Ectodermal cell (in vitro differentiated cells): ENCODE measurements at regions not wholly inside any gene's neighbourhood (a gene's known extent, or its start where the extent isn't known, plus 50 kb on each side); places are given as distances from the start of the nearest gene placed in this dataset.
"Not testable (repeated sequence)": the region's sequence is repeated elsewhere in the genome, so short reads cannot be mapped to it uniquely, and the experiment has no call there.

Experiments used
- H3K27ac ChIP-seq: 2 replicates; pipeline ENCODE4 v1.7.0; 2013; ENCODE audit warnings: mild to moderate bottlenecking, low read depth, low read length; ENCODE audit not compliant: insufficient read depth, poor library complexity, severe bottlenecking
- H3K27me3 ChIP-seq: 2 replicates; pipeline ENCODE4 v1.7.0; 2013; ENCODE audit warnings: mild to moderate bottlenecking, low read length; ENCODE audit not compliant: insufficient read depth, control insufficient read depth, poor library complexity, severe bottlenecking
- H3K36me3 ChIP-seq: one replicate; pipeline ENCODE4 v1.7.0; 2013; ENCODE audit warnings: low read length; ENCODE audit not compliant: control insufficient read depth, insufficient read depth
- H3K4me1 ChIP-seq: one replicate; pipeline ENCODE4 v1.7.0; 2013; ENCODE audit warnings: low read length; ENCODE audit not compliant: control insufficient read depth, insufficient read depth
- H3K4me3 ChIP-seq: 2 replicates; pipeline ENCODE4 v1.7.0; 2013; ENCODE audit warnings: low read depth, low read length, control low read depth; ENCODE audit not compliant: insufficient read depth
- H3K9me3 ChIP-seq: 2 replicates; pipeline ENCODE4 v1.7.0; 2013; ENCODE audit warnings: mild to moderate bottlenecking, low read length, moderate library complexity; ENCODE audit not compliant: control insufficient read depth
- WGBS, 2 experiments: methylation state at CpG; one replicate each; pipeline ENCODE4 v1.1.7; 2013; ENCODE audit warnings: missing lambda C conversion rate in 2 of 2; 5-methylcytosine and 5-hydroxymethylcytosine counted together

GRCh38 chr7:65800191-65800590 lies 72.7 kb upstream of the VKORC1L1 start:
- H3K4me3 ChIP-seq, result not testable (repeated sequence)

GRCh38 chr7:65800890-65801341 lies 72.0 kb upstream of the VKORC1L1 start:
- WGBS, 2 experiments, result 90 to 92% methylated on average over 6 of the region's 6 CpGs
- H3K27ac ChIP-seq, result no peak overlapping the region
- no peak overlapping the region for H3K4me3 ChIP-seq

More at GRCh38 chr7:65800191-65800590, 72.7 kb upstream of the VKORC1L1 start:
- H3K27me3 ChIP-seq, H3K27ac ChIP-seq, H3K9me3 ChIP-seq, H3K4me1 ChIP-seq, H3K36me3 ChIP-seq: not testable (repeated sequence)
- 82 to 86% methylated on average over 4 of the region's 4 CpGs for WGBS, 2 experiments

GRCh38 chr7:65804887-65805286 lies 68.0 kb upstream of the VKORC1L1 start:
- H3K36me3 ChIP-seq, result no peaks in the 10 kb centered on the region
- H3K27me3 ChIP-seq, result no peaks in the 10 kb centered on the region
- no peaks in the 10 kb centered on the region for H3K9me3 ChIP-seq
- no peak overlapping the region for H3K27ac ChIP-seq
- WGBS, 2 experiments, result 91 to 95% methylated on average over 4 of the region's 4 CpGs
- H3K4me1 ChIP-seq, result no peaks in the 10 kb centered on the region
- no peak overlapping the region for H3K4me3 ChIP-seq

More at GRCh38 chr7:65800890-65801341, 72.0 kb upstream of the VKORC1L1 start:
- no peaks in the 10 kb centered on the region for H3K36me3 ChIP-seq
- H3K27me3 ChIP-seq, result no peaks in the 10 kb centered on the region
- H3K9me3 ChIP-seq, result no peaks in the 10 kb centered on the region
- no peaks in the 10 kb centered on the region for H3K4me1 ChIP-seq

GRCh38 chr7:65807067-65807466 lies 65.8 kb upstream of the VKORC1L1 start:
- not testable (repeated sequence) for H3K4me1 ChIP-seq, H3K27me3 ChIP-seq, H3K4me3 ChIP-seq, H3K9me3 ChIP-seq, H3K27ac ChIP-seq, H3K36me3 ChIP-seq
- WGBS, 2 experiments, result 86% methylated on average over 5 of the region's 5 CpGs

- Histone ChIP-seq H3K27ac (no peak overlapping the region), H3K4me3 (no peak overlapping the region), H3K4me1 (no peaks in the 10 kb centered on the region), H3K27me3 (no peaks in the 10 kb centered on the region), H3K9me3 (no peaks in the 10 kb centered on the region), H3K36me3 (no peaks in the 10 kb centered on the region)
- WGBS, 2 experiments, result 87 to 89% methylated on average over 6 of the region's 6 CpGs
These were observed 63.5 kb upstream of the VKORC1L1 start for GRCh38 chr7:65809259-65809981.

GRCh38 chr7:65809982-65810288 lies 62.9 kb upstream of the VKORC1L1 start:
- Histone ChIP-seq H3K36me3 (no peaks in the 10 kb centered on the region), H3K4me1 (no peaks in the 10 kb centered on the region), H3K9me3 (no peaks in the 10 kb centered on the region), H3K27me3 (no peaks in the 10 kb centered on the region), H3K27ac (no peak overlapping the region), H3K4me3 (no peak overlapping the region)
- 92 to 97% methylated on average over 3 of the region's 3 CpGs for WGBS, 2 experiments

GRCh38 chr7:65812281-65812680 lies 60.6 kb upstream of the VKORC1L1 start:
- 92 to 96% methylated on average over 5 of the region's 5 CpGs for WGBS, 2 experiments
- Histone ChIP-seq H3K36me3 (no peaks in the 10 kb centered on the region), H3K4me1 (no peaks in the 10 kb centered on the region), H3K27ac (no peak overlapping the region), H3K9me3 (no peaks in the 10 kb centered on the region), H3K4me3 (no peak overlapping the region), H3K27me3 (no peaks in the 10 kb centered on the region)

GRCh38 chr7:65814556-65815167 lies 58.2 kb upstream of the VKORC1L1 start:
- not testable (repeated sequence) for H3K27ac ChIP-seq, H3K36me3 ChIP-seq, H3K4me3 ChIP-seq, H3K4me1 ChIP-seq, H3K27me3 ChIP-seq, H3K9me3 ChIP-seq
- 79 to 97% methylated on average over 2 to 3 of the region's 3 CpGs for WGBS, 2 experiments

GRCh38 chr7:65820287-65820950 lies 52.5 kb upstream of the VKORC1L1 start:
- H3K4me3 ChIP-seq, result no peak overlapping the region
- no peaks in the 10 kb centered on the region for H3K9me3 ChIP-seq
- 47 to 50% methylated on average over 4 of the region's 4 CpGs for WGBS, 2 experiments
- H3K4me1 ChIP-seq, result no peaks in the 10 kb centered on the region
- H3K27ac ChIP-seq, result no peak overlapping the region
- H3K36me3 ChIP-seq, result no peaks in the 10 kb centered on the region
- H3K27me3 ChIP-seq, result no peaks in the 10 kb centered on the region
